GM19438 (cell line): ENCODE measurements at regions not wholly inside any gene's neighbourhood (a gene's known extent, or its start where the extent isn't known, plus 50 kb on each side); places are given as distances from the start of the nearest gene placed in this dataset.

Experiments used
- ATAC-seq: cut with Tn5 transposase; IDR thresholded peaks from one replicate; pipeline ENCODE4 v1.9.1; 2021; ENCODE audit warnings: low read depth; ENCODE audit not compliant: unreplicated experiment

- ATAC-seq = no peak
These were observed 167.5 kb downstream of the SLC6A15 start for GRCh38 chr12:84745127-84745526.

GRCh38 chr12:84741692-84742091 is 170.9 kb downstream of the SLC6A15 start:
- ATAC-seq = no peak

- no peak for ATAC-seq
These were observed 171.6 kb downstream of the SLC6A15 start for GRCh38 chr12:84741031-84741430.

GRCh38 chr12:84740602-84741001 is 172.0 kb downstream of the SLC6A15 start:
- no peak for ATAC-seq

- no peak for ATAC-seq
These were observed 174.1 kb downstream of the SLC6A15 start for GRCh38 chr12:84738481-84738972.

GRCh38 chr12:84732828-84733340 is 179.7 kb downstream of the SLC6A15 start:
- ATAC-seq = no peak

GRCh38 chr12:84730561-84731162 is 181.9 kb downstream of the SLC6A15 start:
- no peak for ATAC-seq

- no peak for ATAC-seq
These were observed 184.6 kb downstream of the SLC6A15 start for GRCh38 chr12:84727961-84728360.

GRCh38 chr12:84726780-84727179 is 185.8 kb downstream of the SLC6A15 start:
- no peak for ATAC-seq

- ATAC-seq = no peak
These were observed 188.6 kb downstream of the SLC6A15 start for GRCh38 chr12:84723988-84724387.

- ATAC-seq = no peak
These were observed 192.6 kb downstream of the SLC6A15 start for GRCh38 chr12:84719997-84720396.

GRCh38 chr12:84718906-84719305 is 193.7 kb downstream of the SLC6A15 start:
- no peak for ATAC-seq

- no peak for ATAC-seq
These were observed 199.9 kb downstream of the SLC6A15 start for GRCh38 chr12:84712747-84713146.

- no peak for ATAC-seq
These were observed 206.2 kb downstream of the SLC6A15 start for GRCh38 chr12:84706374-84706773.

GRCh38 chr12:84704856-84705255 is 207.7 kb downstream of the SLC6A15 start:
- ATAC-seq = no peak

- no peak for ATAC-seq
These were observed 210.6 kb downstream of the SLC6A15 start for GRCh38 chr12:84702001-84702400.

GRCh38 chr12:84701041-84701440 is 211.6 kb downstream of the SLC6A15 start:
- ATAC-seq = no peak

- no peak for ATAC-seq
These were observed 213.8 kb downstream of the SLC6A15 start for GRCh38 chr12:84698576-84699333.

GRCh38 chr12:84696908-84697540 is 215.6 kb downstream of the SLC6A15 start:
- no peak for ATAC-seq

- no peak for ATAC-seq
These were observed 216.3 kb downstream of the SLC6A15 start for GRCh38 chr12:84696281-84696680.

GRCh38 chr12:84694116-84694515 is 218.5 kb downstream of the SLC6A15 start:
- no peak for ATAC-seq
